Karpas-422 (cell line): ENCODE measurements at regions not wholly inside any gene's neighbourhood (a gene's known extent, or its start where the extent isn't known, plus 50 kb on each side); places are given as distances from the start of the nearest gene placed in this dataset.

Source experiments
- DNase-seq: peaks from one replicate; pipeline ENCODE4 v3.0.0-alpha.2; 2015
- H2AFZ ChIP-seq: fragments of 200-600 bp; sonication (generic); 2 replicates; pipeline ENCODE4 v1.6.1; 2014; ENCODE audit warnings: antibody characterized with exemption, low read length, mixed read lengths
- H3K27ac ChIP-seq: fragments of 200-600 bp; sonication (generic); 2 replicates; pipeline ENCODE4 v1.5.1; 2014; ENCODE audit warnings: mild to moderate bottlenecking, low read length, moderate library complexity
- H3K27me3 ChIP-seq: fragments of 200-600 bp; sonication (generic); 2 replicates; pipeline ENCODE4 v1.6.1; 2014; ENCODE audit warnings: low read length, mixed read lengths
- H3K36me3 ChIP-seq: fragments of 200-600 bp; sonication (generic); 2 replicates; pipeline ENCODE4 v1.6.1; 2014; ENCODE audit warnings: low read length, mixed read lengths; ENCODE audit not compliant: insufficient read depth
- H3K4me1 ChIP-seq: fragments of 200-600 bp; sonication (generic); 2 replicates; pipeline ENCODE4 v1.6.1; 2014; ENCODE audit warnings: mild to moderate bottlenecking, low read length, mixed read lengths
- H3K4me2 ChIP-seq: fragments of 200-600 bp; sonication (generic); 2 replicates; pipeline ENCODE4 v1.6.1; 2014; ENCODE audit warnings: low read length, low read depth, mild to moderate bottlenecking; ENCODE audit not compliant: poor library complexity, severe bottlenecking
- H3K4me3 ChIP-seq: fragments of 200-600 bp; sonication (generic); 2 replicates; pipeline ENCODE4 v1.5.1; 2014; ENCODE audit warnings: mild to moderate bottlenecking, antibody characterized with exemption, low read length, mixed read lengths
- H3K79me2 ChIP-seq: fragments of 200-600 bp; sonication (generic); 2 replicates; pipeline ENCODE4 v1.6.1; 2014; ENCODE audit warnings: mild to moderate bottlenecking, low read length, mixed read lengths
- H3K9ac ChIP-seq: fragments of 200-600 bp; sonication (generic); 2 replicates; pipeline ENCODE4 v1.6.0; 2014; ENCODE audit warnings: low read length
- H3K9me2 ChIP-seq: fragments of 200-600 bp; sonication (generic), shearing (Covaris generic); replicated peaks from 2 replicates; pipeline ENCODE4 v1.6.0; 2014; ENCODE audit warnings: mild to moderate bottlenecking, low read length, moderate library complexity; ENCODE audit not compliant: insufficient read depth
- H3K9me3 ChIP-seq: fragments of 300-700, 200-600 bp; sonication (generic); 2 replicates; pipeline ENCODE4 v1.6.1; 2014; ENCODE audit warnings: low read length, mixed read lengths
- H4K20me1 ChIP-seq: fragments of 200-600 bp; sonication (generic); 2 replicates; pipeline ENCODE4 v1.6.1; 2014; ENCODE audit warnings: mild to moderate bottlenecking, antibody characterized with exemption, low read length, low read depth; ENCODE audit not compliant: insufficient read depth

GRCh38 chr3:137296116-137296515 is 338.3 kb downstream of the IL20RB start:
- Histone ChIP-seq H3K9me2 (no peaks in the 10 kb centered on the region), H3K4me1 (no peaks in the 10 kb centered on the region), H3K4me3 (no peak overlapping the region), H3K36me3 (no peaks in the 10 kb centered on the region), H4K20me1 (no peaks in the 10 kb centered on the region), H3K9ac (no peak overlapping the region), H3K79me2 (no peaks in the 10 kb centered on the region), H3K27ac (no peak overlapping the region), H3K9me3 (no peaks in the 10 kb centered on the region), H3K27me3 (no peaks in the 10 kb centered on the region), H2AFZ (no peak overlapping the region), H3K4me2 (no peak overlapping the region)
- no peak for DNase-seq

- Histone ChIP-seq H2AFZ (no peak overlapping the region), H3K4me2 (no peak overlapping the region), H3K9me3 (no peaks in the 10 kb centered on the region), H3K4me1 (no peaks in the 10 kb centered on the region), H3K79me2 (no peaks in the 10 kb centered on the region), H3K9ac (no peak overlapping the region), H3K27ac (no peak overlapping the region), H3K36me3 (no peaks in the 10 kb centered on the region), H3K9me2 (no peaks in the 10 kb centered on the region), H3K4me3 (no peak overlapping the region), H3K27me3 (no peaks in the 10 kb centered on the region), H4K20me1 (no peaks in the 10 kb centered on the region)
- no peak for DNase-seq
Measured at GRCh38 chr3:137297770-137298169, 340.0 kb downstream of the IL20RB start.

GRCh38 chr3:137300703-137301102 is 342.9 kb downstream of the IL20RB start:
- Histone ChIP-seq H3K4me2 (no peak overlapping the region), H3K9me2 (no peaks in the 10 kb centered on the region), H3K79me2 (no peaks in the 10 kb centered on the region), H3K4me3 (no peak overlapping the region), H2AFZ (no peak overlapping the region), H3K27ac (no peak overlapping the region), H3K9ac (no peak overlapping the region), H3K9me3 (no peaks in the 10 kb centered on the region), H3K36me3 (no peaks in the 10 kb centered on the region), H4K20me1 (no peaks in the 10 kb centered on the region), H3K27me3 (no peaks in the 10 kb centered on the region), H3K4me1 (no peaks in the 10 kb centered on the region)
- DNase-seq: no peak

GRCh38 chr3:137304313-137305056 is 346.7 kb downstream of the IL20RB start:
- Histone ChIP-seq H3K4me2 (no peak overlapping the region), H4K20me1 (no peaks in the 10 kb centered on the region)

GRCh38 chr3:137324114-137324513 is 366.3 kb downstream of the IL20RB start:
- H3K9me2 ChIP-seq: no peaks in the 10 kb centered on the region
- H3K9ac ChIP-seq: no peak overlapping the region
- no peak overlapping the region for H2AFZ ChIP-seq
- H3K4me1 ChIP-seq: no peaks in the 10 kb centered on the region
- no peaks in the 10 kb centered on the region for H4K20me1 ChIP-seq
- H3K4me3 ChIP-seq: no peak overlapping the region
- no peaks in the 10 kb centered on the region for H3K9me3 ChIP-seq
- no peaks in the 10 kb centered on the region for H3K36me3 ChIP-seq
- H3K4me2 ChIP-seq: no peak overlapping the region
- no peaks in the 10 kb centered on the region for H3K27me3 ChIP-seq
- H3K27ac ChIP-seq: no peak overlapping the region
- no peak for DNase-seq
- no peaks in the 10 kb centered on the region for H3K79me2 ChIP-seq

More at GRCh38 chr3:137304313-137305056, 346.7 kb downstream of the IL20RB start:
- no peaks in the 10 kb centered on the region for H3K4me1 ChIP-seq
- no peak overlapping the region for H2AFZ ChIP-seq
- no peaks in the 10 kb centered on the region for H3K9me3 ChIP-seq
- no peak overlapping the region for H3K4me3 ChIP-seq
- H3K9ac ChIP-seq: no peak overlapping the region
- no peaks in the 10 kb centered on the region for H3K79me2 ChIP-seq
- no peaks in the 10 kb centered on the region for H3K36me3 ChIP-seq
- H3K9me2 ChIP-seq: no peaks in the 10 kb centered on the region
- DNase-seq: no peak
- H3K27ac ChIP-seq: no peak overlapping the region
- H3K27me3 ChIP-seq: no peaks in the 10 kb centered on the region

GRCh38 chr3:137325170-137325569 is 367.4 kb downstream of the IL20RB start:
- H3K4me2 ChIP-seq: no peak overlapping the region
- H3K9me3 ChIP-seq: no peaks in the 10 kb centered on the region
- H2AFZ ChIP-seq: no peak overlapping the region
- no peaks in the 10 kb centered on the region for H3K4me1 ChIP-seq
- H3K27me3 ChIP-seq: no peaks in the 10 kb centered on the region
- no peaks in the 10 kb centered on the region for H3K36me3 ChIP-seq
- H3K4me3 ChIP-seq: no peak overlapping the region
- no peaks in the 10 kb centered on the region for H3K9me2 ChIP-seq
- no peak overlapping the region for H3K9ac ChIP-seq
- H4K20me1 ChIP-seq: no peaks in the 10 kb centered on the region
- no peak for DNase-seq
- H3K27ac ChIP-seq: no peak overlapping the region
- H3K79me2 ChIP-seq: no peaks in the 10 kb centered on the region

GRCh38 chr3:137325934-137326333 is 368.2 kb downstream of the IL20RB start:
- no peak overlapping the region for H3K9ac ChIP-seq
- no peak overlapping the region for H3K27ac ChIP-seq
- no peaks in the 10 kb centered on the region for H3K4me1 ChIP-seq
- H3K9me2 ChIP-seq: no peaks in the 10 kb centered on the region
- no peaks in the 10 kb centered on the region for H3K27me3 ChIP-seq
- no peak overlapping the region for H3K4me2 ChIP-seq
- no peaks in the 10 kb centered on the region for H3K79me2 ChIP-seq
- DNase-seq: no peak
- H3K36me3 ChIP-seq: no peaks in the 10 kb centered on the region
- no peak overlapping the region for H2AFZ ChIP-seq
- no peaks in the 10 kb centered on the region for H4K20me1 ChIP-seq
- no peak overlapping the region for H3K4me3 ChIP-seq
- no peaks in the 10 kb centered on the region for H3K9me3 ChIP-seq

- no peaks in the 10 kb centered on the region for H3K36me3 ChIP-seq
- no peak overlapping the region for H3K4me2 ChIP-seq
Measured at GRCh38 chr3:137329594-137329993, 371.8 kb downstream of the IL20RB start.

More at GRCh38 chr3:137329594-137329993, 371.8 kb downstream of the IL20RB start:
- H2AFZ ChIP-seq: no peak overlapping the region
- no peak overlapping the region for H3K4me3 ChIP-seq
- H3K9me2 ChIP-seq: no peaks in the 10 kb centered on the region
- no peak overlapping the region for H3K9ac ChIP-seq
- no peaks in the 10 kb centered on the region for H4K20me1 ChIP-seq
- H3K4me1 ChIP-seq: no peaks in the 10 kb centered on the region
- no peaks in the 10 kb centered on the region for H3K79me2 ChIP-seq
- no peaks in the 10 kb centered on the region for H3K9me3 ChIP-seq
- no peak overlapping the region for H3K27ac ChIP-seq
- H3K27me3 ChIP-seq: no peaks in the 10 kb centered on the region; the same call in 1 of the 2 replicates
- DNase-seq: no peak
